Caco-2 (cell line): ENCODE measurements at regions not wholly inside any gene's neighbourhood (a gene's known extent, or its start where the extent isn't known, plus 50 kb on each side); places are given as distances from the start of the nearest gene placed in this dataset.

Experiments
- BruUV-seq: library from RNA; stranded (reverse); fragments of 400-500 nt; replicated peaks from 2 replicates; lab custom pipeline; 2021; lab: Mats Ljungman, UMichigan
- CTCF ChIA-PET: fragments of 300-600 bp; sonication (Branson Sonifier 250); formaldehyde crosslinking; loops from one replicate; lab custom pipeline; 2022; ENCODE audit warnings: antibody characterized with exemption; lab: Charles Lee
- POLR2A ChIA-PET: fragments of 300-600 bp; sonication (Branson Sonifier 250); formaldehyde crosslinking; loops from one replicate; lab custom pipeline; 2022; ENCODE audit warnings: antibody characterized with exemption; lab: Charles Lee
- DNase-seq, 2 experiments: peaks; one replicate each; pipeline versions ENCODE4 v3.0.0 to v3.0.0-alpha.2; 2020 to 2022
- H3K27me3 ChIP-seq: replicated peaks from 2 replicates; pipeline ENCODE4 v1.6.0; 2011; ENCODE audit warnings: low read length; ENCODE audit not compliant: control insufficient read depth, insufficient read depth
- H3K36me3 ChIP-seq: 2 replicates; pipeline ENCODE4 v1.5.1; 2011; ENCODE audit warnings: low read length; ENCODE audit not compliant: control insufficient read depth, insufficient read depth
- H3K4me1 ChIP-seq: fragments of 250-450 bp; sonication (Bioruptor Pico); 2 replicates; pipeline ENCODE4 v1.5.1; 2020; ENCODE audit warnings: mild to moderate bottlenecking
- H3K4me3 ChIP-seq: 2 replicates; pipeline ENCODE4 v1.5.1; 2011; ENCODE audit warnings: low read depth, mild to moderate bottlenecking, control low read depth, low read length
- H3K9me3 ChIP-seq: fragments of 250-450 bp; sonication (Bioruptor Pico); 2 replicates; pipeline ENCODE4 v1.5.1; 2020; ENCODE audit warnings: mild to moderate bottlenecking, moderate library complexity
- H3K27ac Mint-ChIP-seq: one replicate; pipeline ENCODE4 v1.8.0; 2022; ENCODE audit warnings: mixed read lengths; ENCODE audit not compliant: unreplicated experiment
- H3K27me3 Mint-ChIP-seq: one replicate; pipeline ENCODE4 v1.8.0; 2022; ENCODE audit warnings: mixed read lengths; ENCODE audit not compliant: insufficient read depth, unreplicated experiment
- H3K36me3 Mint-ChIP-seq: one replicate; pipeline ENCODE4 v1.8.0; 2022; ENCODE audit warnings: mild to moderate bottlenecking, mixed read lengths; ENCODE audit not compliant: insufficient read depth, unreplicated experiment
- H3K4me1 Mint-ChIP-seq: one replicate; pipeline ENCODE4 v1.8.0; 2022; ENCODE audit warnings: low read depth, mixed read lengths; ENCODE audit not compliant: unreplicated experiment
- H3K4me3 Mint-ChIP-seq: one replicate; pipeline ENCODE4 v1.8.0; 2022; ENCODE audit warnings: mild to moderate bottlenecking, moderate library complexity, mixed read lengths; ENCODE audit not compliant: unreplicated experiment
- H3K9me3 Mint-ChIP-seq: one replicate; pipeline ENCODE4 v1.8.0; 2022; ENCODE audit warnings: mixed read lengths; ENCODE audit not compliant: unreplicated experiment
- CTCF ChIP-seq, 2 experiments: fragments of 200-600 bp in 1 of 2; IDR thresholded peaks; 1 replicate in 1 of 2; 2 replicates in 1 of 2; pipeline versions ENCODE4 v1.5.1 to v1.8.0; 2011 to 2022; ENCODE audit warnings: antibody characterized with exemption in 1 of 2, control low read depth in 1 of 2, inconsistent platforms in 1 of 2, low read depth in 1 of 2, low read length in 1 of 2, mild to moderate bottlenecking in 1 of 2, moderate library complexity in 1 of 2; ENCODE audit not compliant: insufficient read depth in 1 of 2, severe bottlenecking in 1 of 2, unreplicated experiment in 1 of 2
- intact Hi-C: fragments of 100-400 bp; cut with micrococcal nuclease; formaldehyde crosslinking; loops from one replicate; pipeline ENCODE4 v1.10.0; 2022; ENCODE audit not compliant: unreplicated experiment

GRCh38 chr1:78231477-78231876 lies 185.7 kb downstream of the GIPC2 start:
- no peak overlapping the region for H3K4me3 Mint-ChIP-seq
- Histone ChIP-seq H3K36me3 (no peaks in the 10 kb centered on the region), H3K27me3 (no peaks in the 10 kb centered on the region), H3K4me1 (0 out of 2 replicates have a peak, but pooled peaks cover 3% of the 10 kb centered on the region), H3K9me3 (no peaks in the 10 kb centered on the region), H3K4me3 (no peak overlapping the region)
- peaks cover 9% of the 10 kb centered on the region for H3K4me1 Mint-ChIP-seq
- no peaks in the 10 kb centered on the region for H3K36me3 Mint-ChIP-seq
- H3K9me3 Mint-ChIP-seq = peaks cover 10% of the 10 kb centered on the region
- intact Hi-C loops = no loop called here
- H3K27ac Mint-ChIP-seq = no peak overlapping the region
- CTCF ChIA-PET = no interaction called here
- POLR2A ChIA-PET = no interaction called here
- no peak for DNase-seq
- H3K27me3 Mint-ChIP-seq = no peaks in the 10 kb centered on the region
- no TSS peak for BruUV-seq
- TF ChIP-seq CTCF (IDR thresholded peaks at IDR 0.05; ENCODE audit: insufficient read depth in 1 of 2, low read depth in 1 of 2, low read length in 1 of 2, severe bottlenecking in 1 of 2, unreplicated experiment in 1 of 2) = no peak

DNA sequence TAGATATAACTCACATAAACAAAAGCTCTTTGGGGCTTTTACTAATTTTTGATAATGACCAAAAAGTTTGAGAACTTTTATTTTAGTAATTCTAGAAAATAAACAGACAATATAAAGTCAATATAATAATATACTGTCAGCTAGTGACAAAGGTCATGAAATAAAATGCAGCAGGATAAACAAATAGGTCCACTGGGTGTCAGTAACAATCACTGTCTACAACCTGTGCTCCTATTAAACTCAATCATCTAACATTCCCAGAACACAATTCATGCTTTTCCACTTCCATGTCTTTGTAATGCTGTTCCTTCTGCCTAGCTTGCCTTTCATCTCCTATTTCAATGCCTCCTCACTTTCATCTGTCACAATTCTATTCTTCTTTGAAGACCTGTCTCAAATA lies 186.1 kb downstream of the GIPC2 start:
- H3K36me3 Mint-ChIP-seq = no peaks in the 10 kb centered on the region
- intact Hi-C loops = no loop called here
- peaks cover 10% of the 10 kb centered on the region for H3K9me3 Mint-ChIP-seq
- Histone ChIP-seq H3K4me3 (no peak overlapping the region), H3K36me3 (no peaks in the 10 kb centered on the region), H3K27me3 (no peaks in the 10 kb centered on the region), H3K4me1 (peaks cover 6% of the 10 kb centered on the region), H3K9me3 (no peaks in the 10 kb centered on the region)
- BruUV-seq = no TSS peak
- no peak overlapping the region for H3K4me3 Mint-ChIP-seq
- no peak for TF ChIP-seq CTCF (IDR thresholded peaks at IDR 0.05; ENCODE audit: insufficient read depth in 1 of 2, low read depth in 1 of 2, low read length in 1 of 2, severe bottlenecking in 1 of 2, unreplicated experiment in 1 of 2)
- CTCF ChIA-PET = no interaction called here
- H3K27ac Mint-ChIP-seq = no peak overlapping the region
- POLR2A ChIA-PET = no interaction called here
- peaks cover 13% of the 10 kb centered on the region for H3K4me1 Mint-ChIP-seq
- DNase-seq = no peak
- H3K27me3 Mint-ChIP-seq = no peaks in the 10 kb centered on the region

DNA sequence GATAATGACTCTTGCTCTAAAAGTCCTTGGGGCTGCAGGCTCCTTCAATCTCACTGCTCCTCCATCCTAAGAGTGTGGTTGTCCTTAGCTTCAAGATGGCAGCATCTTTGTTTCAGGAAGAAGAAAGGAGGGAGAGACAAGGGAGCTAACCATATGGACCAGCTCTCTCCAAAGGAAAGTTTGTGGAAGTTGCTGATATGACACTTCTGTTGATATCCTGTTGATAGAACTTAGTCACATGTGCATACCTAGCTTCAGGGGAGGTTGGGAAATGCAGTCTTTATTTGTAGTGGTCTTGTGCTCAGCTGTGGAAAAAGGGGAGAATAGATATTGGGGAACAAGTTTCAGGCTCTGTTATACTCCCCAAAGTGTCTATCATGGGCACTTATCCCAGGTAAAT lies 186.9 kb downstream of the GIPC2 start:
- no peaks in the 10 kb centered on the region for H3K27me3 Mint-ChIP-seq
- CTCF ChIA-PET = no interaction called here
- H3K4me1 ChIP-seq = peaks cover 10% of the 10 kb centered on the region
- no peak overlapping the region for H3K4me3 Mint-ChIP-seq
- peaks cover 10% of the 10 kb centered on the region for H3K9me3 Mint-ChIP-seq
- BruUV-seq = no TSS peak
- no peak overlapping the region for H3K27ac Mint-ChIP-seq
- H3K4me1 Mint-ChIP-seq = peaks cover 12% of the 10 kb centered on the region
- DNase-seq = no peak
- H3K27me3 ChIP-seq = no peaks in the 10 kb centered on the region
- H3K9me3 ChIP-seq = no peaks in the 10 kb centered on the region
- intact Hi-C loops = no loop called here
- H3K36me3 Mint-ChIP-seq = no peaks in the 10 kb centered on the region
- no peak overlapping the region for H3K4me3 ChIP-seq
- POLR2A ChIA-PET = no interaction called here
- TF ChIP-seq CTCF (IDR thresholded peaks at IDR 0.05; ENCODE audit: insufficient read depth in 1 of 2, low read depth in 1 of 2, low read length in 1 of 2, severe bottlenecking in 1 of 2, unreplicated experiment in 1 of 2) = no peak
- no peaks in the 10 kb centered on the region for H3K36me3 ChIP-seq
